ENCODE measurements at regions not wholly inside any gene's neighbourhood (a gene's known extent, or its start where the extent isn't known, plus 50 kb on each side); places are given as distances from the start of the nearest gene placed in this dataset.
"Not testable (repeated sequence)": the region's sequence is repeated elsewhere in the genome, so short reads cannot be mapped to it uniquely, and the experiment has no call there.

GRCh38 chr18:70405052-70405451, 116.2 kb downstream of the SOCS6 start:
- Histone ChIP-seq H3K36me3 (ENCODE audit: control insufficient read depth, insufficient read depth, low read length) (no peaks in the 10 kb centered on the region), H3K4me3 (ENCODE audit: low read depth, low read length) (no peak overlapping the region), H3K27me3 (ENCODE audit: control insufficient read depth, insufficient read depth, low read length) (no peaks in the 10 kb centered on the region)
- FAIRE-seq (no peak), DNase-seq (ENCODE audit: low read depth) (peak; percentile 28)
- TF ChIP-seq, protein P1, sequence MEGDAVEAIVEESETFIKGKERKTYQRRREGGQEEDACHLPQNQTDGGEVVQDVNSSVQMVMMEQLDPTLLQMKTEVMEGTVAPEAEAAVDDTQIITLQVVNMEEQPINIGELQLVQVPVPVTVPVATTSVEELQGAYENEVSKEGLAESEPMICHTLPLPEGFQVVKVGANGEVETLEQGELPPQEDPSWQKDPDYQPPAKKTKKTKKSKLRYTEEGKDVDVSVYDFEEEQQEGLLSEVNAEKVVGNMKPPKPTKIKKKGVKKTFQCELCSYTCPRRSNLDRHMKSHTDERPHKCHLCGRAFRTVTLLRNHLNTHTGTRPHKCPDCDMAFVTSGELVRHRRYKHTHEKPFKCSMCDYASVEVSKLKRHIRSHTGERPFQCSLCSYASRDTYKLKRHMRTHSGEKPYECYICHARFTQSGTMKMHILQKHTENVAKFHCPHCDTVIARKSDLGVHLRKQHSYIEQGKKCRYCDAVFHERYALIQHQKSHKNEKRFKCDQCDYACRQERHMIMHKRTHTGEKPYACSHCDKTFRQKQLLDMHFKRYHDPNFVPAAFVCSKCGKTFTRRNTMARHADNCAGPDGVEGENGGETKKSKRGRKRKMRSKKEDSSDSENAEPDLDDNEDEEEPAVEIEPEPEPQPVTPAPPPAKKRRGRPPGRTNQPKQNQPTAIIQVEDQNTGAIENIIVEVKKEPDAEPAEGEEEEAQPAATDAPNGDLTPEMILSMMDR (IDR thresholded peaks at IDR 0.05; ENCODE audit: insufficient read depth, low read length, severe bottlenecking): no peak

DNA sequence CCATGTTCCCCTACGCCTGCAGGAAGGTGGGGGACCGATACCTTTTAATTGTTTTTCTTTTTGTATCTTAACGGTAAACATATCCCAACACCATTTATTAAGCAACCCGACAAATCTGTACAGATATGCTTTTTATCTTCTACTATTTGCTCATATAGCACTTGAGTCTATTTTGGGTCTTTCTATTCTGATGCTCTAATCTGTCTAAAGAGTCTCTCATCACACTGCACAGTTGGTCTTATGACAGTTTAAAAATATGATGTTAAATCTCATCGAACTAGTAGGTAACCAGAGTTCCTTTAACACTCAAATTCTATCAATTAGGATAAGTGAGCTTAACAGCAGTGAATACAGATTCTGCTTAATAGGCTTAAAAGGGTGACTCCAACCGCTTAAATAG, 111.6 kb downstream of the SOCS6 start:
- no peaks in the 10 kb centered on the region for H3K27me3 ChIP-seq (ENCODE audit: control insufficient read depth, insufficient read depth, low read length)
- no peak overlapping the region for H3K4me3 ChIP-seq (ENCODE audit: low read depth, low read length)
- DNase-seq (ENCODE audit: low read depth) (no peak), FAIRE-seq (no peak)
- TF ChIP-seq, protein P1 (IDR thresholded peaks at IDR 0.05; ENCODE audit: insufficient read depth, low read length, severe bottlenecking): no peak
- no peaks in the 10 kb centered on the region for H3K36me3 ChIP-seq (ENCODE audit: control insufficient read depth, insufficient read depth, low read length)

DNA sequence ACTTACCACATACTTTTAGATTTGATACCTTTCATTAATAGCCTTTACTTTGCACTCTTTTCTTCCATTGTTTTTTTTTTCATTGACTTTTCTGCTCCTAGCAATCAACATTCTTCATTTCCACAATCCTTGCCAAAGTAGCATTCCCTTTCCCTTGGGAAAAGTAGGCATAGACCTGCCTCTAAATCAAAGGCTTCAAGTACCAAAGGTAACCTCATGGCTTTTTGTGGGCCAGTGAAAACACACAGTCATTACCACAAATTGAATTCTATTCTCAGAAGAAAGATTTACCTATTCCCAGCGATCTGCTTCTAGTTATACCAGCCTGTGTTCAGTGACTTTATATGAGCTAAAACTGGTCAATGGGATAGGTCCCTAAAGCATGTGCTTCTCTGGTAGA, 109.2 kb downstream of the SOCS6 start:
- DNase-seq (ENCODE audit: low read depth) (no peak), FAIRE-seq (no peak)
- Histone ChIP-seq H3K27me3 (ENCODE audit: control insufficient read depth, insufficient read depth, low read length) (no peaks in the 10 kb centered on the region), H3K36me3 (ENCODE audit: control insufficient read depth, insufficient read depth, low read length) (no peaks in the 10 kb centered on the region), H3K4me3 (ENCODE audit: low read depth, low read length) (no peak overlapping the region)
- TF ChIP-seq, protein P1 (IDR thresholded peaks at IDR 0.05; ENCODE audit: insufficient read depth, low read length, severe bottlenecking): no peak

GRCh38 chr18:70397259-70397925, 108.5 kb downstream of the SOCS6 start:
- TF ChIP-seq, protein P1 (IDR thresholded peaks at IDR 0.05; ENCODE audit: insufficient read depth, low read length, severe bottlenecking): no peak
- FAIRE-seq: no peak
- peak; percentile 33 for DNase-seq (ENCODE audit: low read depth)
- Histone ChIP-seq H3K4me3 (ENCODE audit: low read depth, low read length) (no peak overlapping the region), H3K36me3 (ENCODE audit: control insufficient read depth, insufficient read depth, low read length) (no peaks in the 10 kb centered on the region), H3K27me3 (ENCODE audit: control insufficient read depth, insufficient read depth, low read length) (no peaks in the 10 kb centered on the region)

DNA sequence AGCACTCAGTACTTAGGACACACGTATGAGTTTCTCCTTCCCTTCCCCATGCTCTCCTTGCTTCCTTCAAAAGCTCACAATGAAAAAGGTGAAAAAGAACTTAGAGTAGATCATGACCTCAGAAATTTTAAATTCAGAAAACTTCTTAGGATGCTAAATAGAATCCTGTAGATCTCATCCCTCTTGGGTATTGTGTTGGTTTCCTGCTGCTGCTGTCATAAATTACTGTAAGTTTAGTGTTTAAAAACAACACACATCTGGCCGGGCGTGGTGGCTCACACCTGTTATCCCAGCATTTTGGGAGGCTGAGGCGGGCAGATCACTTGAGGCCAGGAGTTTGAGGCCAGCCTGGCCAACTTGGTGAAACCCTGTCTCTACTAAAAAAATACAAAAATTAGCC, 106.9 kb downstream of the SOCS6 start:
- not testable (repeated sequence) for FAIRE-seq; DNase-seq (ENCODE audit: low read depth); H3K4me3 ChIP-seq (ENCODE audit: low read depth, low read length); H3K27me3 ChIP-seq (ENCODE audit: control insufficient read depth, insufficient read depth, low read length); H3K36me3 ChIP-seq (ENCODE audit: control insufficient read depth, insufficient read depth, low read length)

DNA sequence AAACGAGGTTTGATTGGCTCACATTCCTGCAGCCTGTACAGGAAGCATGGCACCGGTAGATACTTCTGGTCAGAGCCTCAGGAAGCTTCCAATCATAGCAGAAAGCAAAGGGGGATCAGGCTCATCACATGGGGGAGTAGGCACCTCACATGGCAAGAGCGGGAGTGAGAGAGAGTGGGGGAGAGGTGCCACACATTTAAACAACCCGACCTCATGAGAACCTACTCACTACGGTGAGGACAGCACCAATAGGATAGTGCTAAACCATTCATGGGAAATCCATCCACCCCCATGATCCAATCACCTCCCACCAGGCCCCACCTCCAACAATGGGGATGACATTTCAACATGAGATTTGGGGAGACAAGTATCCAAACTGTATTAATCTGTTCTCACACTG, 105.8 kb downstream of the SOCS6 start:
- TF ChIP-seq, protein P1 (IDR thresholded peaks at IDR 0.05; ENCODE audit: insufficient read depth, low read length, severe bottlenecking): no peak
- Histone ChIP-seq H3K4me3 (ENCODE audit: low read depth, low read length) (no peak overlapping the region), H3K27me3 (ENCODE audit: control insufficient read depth, insufficient read depth, low read length) (no peaks in the 10 kb centered on the region), H3K36me3 (ENCODE audit: control insufficient read depth, insufficient read depth, low read length) (no peaks in the 10 kb centered on the region)
- FAIRE-seq: no peak
- no peak for DNase-seq (ENCODE audit: low read depth)
